Gastroesophageal sphincter (tissue), 4 donors: ENCODE measurements at regions not wholly inside any gene's neighbourhood (a gene's known extent, or its start where the extent isn't known, plus 50 kb on each side); places are given as distances from the start of the nearest gene placed in this dataset.

Experiments used
- ATAC-seq: fragments of 150-250 bp; one replicate; pipeline ENCODE4 v1.9.1; 2016; ENCODE audit warnings: mild to moderate bottlenecking, moderate library complexity
- H3K27ac ChIP-seq, 4 donors: fragments of 200-600 bp; sonication (generic) in 3 of 4; 1 replicate in 3 of 4; 2 replicates in 1 of 4; pipeline ENCODE4 v1.5.1; 2016 to 2019
- H3K27me3 ChIP-seq: fragments of 200-600 bp; sonication (generic); one replicate; pipeline ENCODE4 v1.5.1; 2019
- H3K36me3 ChIP-seq, 2 donors: fragments of 200-600 bp; sonication (generic); one replicate each; pipeline ENCODE4 v1.5.1; 2019; ENCODE audit warnings: control low read depth in 1 of 2
- H3K4me1 ChIP-seq, 3 donors: fragments of 200-600 bp; sonication (generic); 1 replicate in 2 of 3; 2 replicates in 1 of 3; pipeline ENCODE4 v1.5.1; 2016 to 2019; ENCODE audit warnings: control low read depth in 2 of 3
- H3K4me3 ChIP-seq, 2 donors: fragments of 200-600 bp; sonication (generic); one replicate each; pipeline ENCODE4 v1.5.1; 2019; ENCODE audit warnings: mild to moderate bottlenecking in 1 of 2, moderate library complexity in 1 of 2
- H3K9me3 ChIP-seq, 3 donors: fragments of 200-600 bp; sonication (generic); one replicate each; pipeline ENCODE4 v1.5.1; 2017 to 2019; ENCODE audit warnings: control low read depth in 2 of 3
- EP300 ChIP-seq: sonication (generic); formaldehyde crosslinking; IDR thresholded peaks from one replicate; pipeline ENCODE4 v1.6.1; 2017; ENCODE audit warnings: antibody characterized with exemption, mild to moderate bottlenecking
- POLR2A ChIP-seq, 2 donors: fragments of 450-650 bp; IDR thresholded peaks; one replicate each; pipeline ENCODE4 v1.6.1; 2017; ENCODE audit warnings: antibody characterized with exemption in 2 of 2, mild to moderate bottlenecking in 2 of 2, moderate library complexity in 1 of 2
- POLR2AphosphoS5 ChIP-seq: sonication (generic); formaldehyde crosslinking; IDR thresholded peaks from one replicate; pipeline ENCODE4 v1.6.1; 2017; ENCODE audit warnings: antibody characterized with exemption
- whole genome bisulfite sequencing, 2 donors: methylation state at CpG; one replicate each; pipeline ENCODE4 v1.1.5; 2018; ENCODE audit warnings: low coverage in 1 of 2; 5-methylcytosine and 5-hydroxymethylcytosine counted together
- TF ChIP-seq, protein P1 (sequence below), 4 experiments: fragments of 200-600 bp in 2 of 4; fragments of 450-650 bp in 2 of 4; sonication (generic) in 1 of 4; IDR thresholded peaks; one replicate each; pipeline ENCODE4 v1.5.1; 2017 to 2019; ENCODE audit warnings: antibody characterized with exemption in 4 of 4, mild to moderate bottlenecking in 2 of 4, moderate library complexity in 2 of 4

DNA sequence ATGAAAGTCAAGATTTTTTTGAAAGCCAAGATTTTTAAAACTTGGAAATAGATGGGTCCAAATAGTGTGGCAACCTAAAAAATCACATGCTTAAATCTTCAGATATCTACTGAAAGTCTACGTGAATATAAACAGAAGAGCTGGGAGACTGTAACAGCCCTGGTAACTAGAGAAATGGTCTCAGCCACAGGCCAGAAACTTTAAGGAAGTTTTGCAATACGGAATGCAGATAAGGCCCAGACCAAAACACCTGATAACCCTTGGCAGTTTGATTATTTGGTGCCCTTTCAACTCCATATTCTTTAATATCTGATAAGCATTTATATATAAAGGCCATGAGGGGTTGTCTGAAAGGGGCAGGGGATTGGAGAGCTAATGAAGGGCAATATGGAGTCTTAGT, 537.3 kb upstream of the TGFBR2 start:
- no peak for TF ChIP-seq POLR2AphosphoS5
- TF ChIP-seq EP300 = no peak
- no peak for TF ChIP-seq POLR2A (IDR thresholded peaks at IDR 0.05)
- TF ChIP-seq, protein P1, sequence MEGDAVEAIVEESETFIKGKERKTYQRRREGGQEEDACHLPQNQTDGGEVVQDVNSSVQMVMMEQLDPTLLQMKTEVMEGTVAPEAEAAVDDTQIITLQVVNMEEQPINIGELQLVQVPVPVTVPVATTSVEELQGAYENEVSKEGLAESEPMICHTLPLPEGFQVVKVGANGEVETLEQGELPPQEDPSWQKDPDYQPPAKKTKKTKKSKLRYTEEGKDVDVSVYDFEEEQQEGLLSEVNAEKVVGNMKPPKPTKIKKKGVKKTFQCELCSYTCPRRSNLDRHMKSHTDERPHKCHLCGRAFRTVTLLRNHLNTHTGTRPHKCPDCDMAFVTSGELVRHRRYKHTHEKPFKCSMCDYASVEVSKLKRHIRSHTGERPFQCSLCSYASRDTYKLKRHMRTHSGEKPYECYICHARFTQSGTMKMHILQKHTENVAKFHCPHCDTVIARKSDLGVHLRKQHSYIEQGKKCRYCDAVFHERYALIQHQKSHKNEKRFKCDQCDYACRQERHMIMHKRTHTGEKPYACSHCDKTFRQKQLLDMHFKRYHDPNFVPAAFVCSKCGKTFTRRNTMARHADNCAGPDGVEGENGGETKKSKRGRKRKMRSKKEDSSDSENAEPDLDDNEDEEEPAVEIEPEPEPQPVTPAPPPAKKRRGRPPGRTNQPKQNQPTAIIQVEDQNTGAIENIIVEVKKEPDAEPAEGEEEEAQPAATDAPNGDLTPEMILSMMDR (IDR thresholded peaks at IDR 0.05) = no peak
- Histone ChIP-seq H3K4me3 (no peak overlapping the region), H3K27ac (no peak overlapping the region), H3K27me3 (no peaks in the 10 kb centered on the region), H3K4me1 (no peaks in the 10 kb centered on the region), H3K36me3 (no peaks in the 10 kb centered on the region), H3K9me3 (no peaks in the 10 kb centered on the region)
- 62 to 73% methylated on average over 2 of the region's 2 CpGs for WGBS, 2 donors
- ATAC-seq = no peak

DNA sequence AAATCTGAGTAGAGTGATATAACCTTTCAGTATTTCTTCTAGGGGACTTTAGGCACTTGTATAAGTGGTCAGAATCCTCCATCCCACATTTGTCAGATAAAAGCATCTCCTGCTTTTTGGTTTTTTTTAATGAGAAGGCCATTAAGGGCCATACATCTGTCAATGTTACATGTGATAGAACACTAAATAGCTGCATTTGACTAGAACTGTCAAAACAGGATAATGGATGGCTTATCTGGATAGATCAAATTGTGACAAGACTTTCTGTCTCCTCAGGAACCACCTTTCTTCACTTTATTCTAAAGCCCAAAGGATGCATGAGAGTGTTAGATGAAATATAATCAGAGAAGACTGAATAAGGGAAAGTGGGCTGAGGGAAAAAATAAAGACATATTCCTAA, 533.4 kb upstream of the TGFBR2 start:
- H3K27me3 ChIP-seq = no peaks in the 10 kb centered on the region
- H3K4me1 ChIP-seq = no peaks in the 10 kb centered on the region
- TF ChIP-seq EP300 = no peak
- TF ChIP-seq, protein P1 (IDR thresholded peaks at IDR 0.05) = no peak
- H3K9me3 ChIP-seq = peaks cover 0 to 5% (median 0%) of the 10 kb centered on the region in 3 donors
- no peaks in the 10 kb centered on the region for H3K36me3 ChIP-seq
- H3K27ac ChIP-seq = no peak overlapping the region
- ATAC-seq = no peak
- H3K4me3 ChIP-seq = no peak overlapping the region

DNA sequence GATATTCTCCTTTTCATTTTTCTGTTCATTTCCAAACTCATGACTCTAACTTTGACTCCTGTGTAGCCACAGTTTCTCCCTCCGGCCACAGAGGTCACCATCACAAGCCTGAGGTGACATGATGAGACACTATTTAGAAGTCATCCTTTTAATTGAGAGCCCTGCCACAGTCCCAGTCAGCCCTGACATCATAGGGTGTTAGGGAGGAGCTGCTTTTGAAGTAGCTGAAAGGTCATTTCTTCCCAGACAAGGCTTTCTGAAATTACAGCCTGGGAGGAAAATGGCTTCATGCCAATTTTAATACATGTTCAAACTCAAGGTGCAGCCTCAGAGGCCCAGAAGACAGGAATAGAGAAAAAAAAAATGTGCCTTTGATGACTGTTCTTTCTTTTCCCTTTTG, 532.8 kb upstream of the TGFBR2 start:
- no peak for ATAC-seq
- no peak overlapping the region for H3K4me3 ChIP-seq
- WGBS, 2 donors = 43 to 50% methylated on average over 1 of the region's 1 CpG
- H3K4me1 ChIP-seq = no peaks in the 10 kb centered on the region
- TF ChIP-seq, protein P1 (IDR thresholded peaks at IDR 0.05) = no peak
- TF ChIP-seq EP300 (no peak), POLR2AphosphoS5 (no peak), POLR2A (IDR thresholded peaks at IDR 0.05) (no peak)
- no peaks in the 10 kb centered on the region for H3K27me3 ChIP-seq
- peaks cover 0 to 5% (median 0%) of the 10 kb centered on the region in 3 donors for H3K9me3 ChIP-seq
- no peak overlapping the region for H3K27ac ChIP-seq
- H3K36me3 ChIP-seq = no peaks in the 10 kb centered on the region

DNA sequence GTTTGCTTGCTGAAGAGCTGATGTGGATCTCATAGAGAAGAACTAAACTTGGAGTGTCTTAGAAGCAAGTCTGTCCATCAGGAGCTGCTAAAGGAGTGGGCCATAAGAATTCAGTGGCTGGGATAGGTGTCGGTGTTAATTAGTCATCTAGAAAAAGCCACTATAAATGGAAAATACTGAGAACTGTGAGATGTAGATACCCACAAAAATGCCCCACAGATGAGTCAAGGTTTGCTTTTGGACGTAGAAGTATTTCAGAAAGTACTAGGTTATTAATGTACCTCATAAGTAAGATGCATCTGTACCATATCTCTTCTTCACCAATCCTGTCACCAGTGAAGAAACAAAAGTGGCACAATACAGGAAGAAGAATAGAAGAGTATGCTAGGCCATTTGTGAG, 530.9 kb upstream of the TGFBR2 start:
- H3K4me3 ChIP-seq = no peak overlapping the region
- H3K36me3 ChIP-seq = no peaks in the 10 kb centered on the region
- TF ChIP-seq, protein P1 (IDR thresholded peaks at IDR 0.05) = no peak
- no peak for TF ChIP-seq POLR2AphosphoS5
- no peak for TF ChIP-seq POLR2A (IDR thresholded peaks at IDR 0.05)
- no peak for TF ChIP-seq EP300
- H3K27me3 ChIP-seq = no peaks in the 10 kb centered on the region
- no peak for ATAC-seq
- no peak overlapping the region for H3K27ac ChIP-seq
- peaks cover 0 to 5% (median 0%) of the 10 kb centered on the region in 3 donors for H3K9me3 ChIP-seq
- WGBS, 2 donors = 67 to 87% methylated on average over 1 to 2 of the region's 2 CpGs
- no peaks in the 10 kb centered on the region for H3K4me1 ChIP-seq

DNA sequence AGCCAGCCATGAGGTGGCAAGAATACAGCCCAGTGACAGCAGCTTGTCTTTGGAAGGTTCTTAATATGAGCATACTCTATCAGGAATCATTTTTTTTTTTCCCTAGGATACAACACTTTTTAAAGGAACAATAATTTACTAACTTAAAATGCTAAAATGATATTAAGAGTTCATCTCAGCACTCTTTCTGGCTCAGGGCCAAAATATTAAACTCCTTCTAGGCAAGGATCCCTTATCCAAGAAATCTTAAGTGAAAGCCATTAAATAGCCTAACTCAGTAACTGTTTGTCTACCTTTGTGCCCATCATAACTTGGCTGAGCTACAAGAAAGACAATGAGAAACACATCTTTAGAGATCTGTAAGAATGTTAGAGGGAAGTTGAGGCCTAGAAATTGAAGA, 529.5 kb upstream of the TGFBR2 start:
- Histone ChIP-seq H3K4me1 (no peaks in the 10 kb centered on the region), H3K27me3 (no peaks in the 10 kb centered on the region), H3K4me3 (no peak overlapping the region), H3K36me3 (no peaks in the 10 kb centered on the region), H3K27ac (no peak overlapping the region), H3K9me3 (peaks cover 0 to 5% (median 0%) of the 10 kb centered on the region in 3 donors)
- TF ChIP-seq, protein P1 (IDR thresholded peaks at IDR 0.05) = no peak
- no peak for TF ChIP-seq POLR2A (IDR thresholded peaks at IDR 0.05)
- TF ChIP-seq EP300 = no peak
- TF ChIP-seq POLR2AphosphoS5 = no peak
- ATAC-seq = no peak
